GM21737 (cell line): ENCODE measurements at regions not wholly inside any gene's neighbourhood (a gene's known extent, or its start where the extent isn't known, plus 50 kb on each side); places are given as distances from the start of the nearest gene placed in this dataset.

Experiments used
- ATAC-seq: cut with Tn5 transposase; IDR thresholded peaks from one replicate; pipeline ENCODE4 v1.9.1; 2021; ENCODE audit warnings: mild to moderate bottlenecking, moderate library complexity; ENCODE audit not compliant: unreplicated experiment

- ATAC-seq = no peak
These were observed 86.1 kb upstream of the BZW1 start for GRCh38 chr2:200725596-200725995.

GRCh38 chr2:200728630-200729029 lies 83.1 kb upstream of the BZW1 start:
- no peak for ATAC-seq

DNA sequence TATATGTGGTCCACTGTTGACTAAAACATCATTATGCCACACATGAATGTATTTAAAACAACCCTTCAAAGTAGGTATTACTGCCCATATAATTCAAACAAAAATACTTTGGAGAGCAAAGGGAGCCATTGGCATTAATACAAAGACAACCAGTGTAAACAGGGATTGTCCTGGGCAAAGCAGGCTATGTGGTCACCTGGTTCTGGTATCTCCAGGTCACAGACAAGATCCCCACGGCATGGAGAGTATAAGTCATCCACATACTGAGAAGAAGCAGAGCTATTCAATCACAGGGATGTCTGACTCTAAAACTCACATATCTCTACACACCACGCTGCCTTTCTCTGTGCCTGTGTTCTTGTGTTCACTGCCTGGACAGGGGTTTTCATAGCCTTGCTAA lies 81.4 kb upstream of the BZW1 start:
- no peak for ATAC-seq

DNA sequence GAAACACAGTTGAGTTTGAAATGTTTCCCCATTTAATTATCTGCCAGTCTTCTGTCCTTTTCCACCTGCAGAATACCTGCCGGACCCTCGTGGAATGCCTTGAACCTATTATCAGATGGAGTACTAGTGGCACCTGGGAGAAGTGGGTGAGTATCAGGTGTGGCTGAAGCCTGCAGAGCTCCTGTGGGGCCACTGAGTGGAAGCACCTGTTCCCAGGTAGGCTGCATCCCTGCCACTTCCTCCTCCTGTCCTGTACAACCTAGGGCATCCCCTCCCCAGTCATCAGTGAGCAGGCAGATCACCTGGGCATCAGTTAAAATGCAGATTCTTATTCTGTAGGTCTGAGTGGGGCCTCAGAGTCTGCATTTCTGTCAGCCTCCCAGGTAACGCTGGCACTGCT lies 80.8 kb upstream of the BZW1 start:
- ATAC-seq = no peak

DNA sequence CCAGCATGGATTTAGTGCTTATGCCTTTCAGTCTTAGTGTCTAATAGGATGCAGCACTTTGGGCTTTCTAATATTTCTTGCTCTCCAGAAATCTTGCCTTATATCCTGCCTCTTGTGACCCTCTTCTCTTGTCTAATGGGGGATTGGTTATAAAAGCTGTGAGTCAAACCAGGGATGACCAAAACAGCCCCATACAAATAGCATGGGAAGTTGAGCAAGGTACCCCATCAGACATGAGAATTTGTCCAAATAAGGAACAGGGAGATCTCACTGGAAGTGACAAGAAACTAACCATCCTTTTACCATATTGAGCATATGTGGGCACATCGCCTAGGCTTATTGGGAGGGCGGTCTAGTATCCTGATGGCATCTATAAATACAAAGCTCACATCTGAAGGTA lies 78.8 kb upstream of the BZW1 start:
- no peak for ATAC-seq

- ATAC-seq = no peak
These were observed 78.0 kb upstream of the BZW1 start for GRCh38 chr2:200733713-200734198.

DNA sequence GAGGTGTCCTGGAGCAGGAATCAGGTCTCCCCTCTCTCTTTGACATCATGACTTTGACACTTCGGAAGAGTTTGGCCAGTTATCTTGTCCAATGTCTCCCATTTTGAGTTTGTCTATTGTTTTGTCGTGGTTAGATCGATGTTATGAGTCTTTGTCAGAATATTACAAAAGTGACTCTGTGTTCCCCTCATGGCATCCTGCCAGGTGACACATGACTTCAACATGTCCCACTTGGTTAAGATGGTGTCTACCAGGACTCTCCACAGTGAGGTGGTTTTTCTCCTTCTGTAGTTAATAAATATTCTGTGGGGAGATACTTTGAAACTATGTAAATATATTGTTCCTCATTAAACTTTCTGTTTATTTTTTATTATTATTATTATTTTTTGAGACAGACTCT lies 76.6 kb upstream of the BZW1 start:
- no peak for ATAC-seq

- ATAC-seq = no peak
These were observed 75.0 kb upstream of the BZW1 start for GRCh38 chr2:200736646-200737274.

DNA sequence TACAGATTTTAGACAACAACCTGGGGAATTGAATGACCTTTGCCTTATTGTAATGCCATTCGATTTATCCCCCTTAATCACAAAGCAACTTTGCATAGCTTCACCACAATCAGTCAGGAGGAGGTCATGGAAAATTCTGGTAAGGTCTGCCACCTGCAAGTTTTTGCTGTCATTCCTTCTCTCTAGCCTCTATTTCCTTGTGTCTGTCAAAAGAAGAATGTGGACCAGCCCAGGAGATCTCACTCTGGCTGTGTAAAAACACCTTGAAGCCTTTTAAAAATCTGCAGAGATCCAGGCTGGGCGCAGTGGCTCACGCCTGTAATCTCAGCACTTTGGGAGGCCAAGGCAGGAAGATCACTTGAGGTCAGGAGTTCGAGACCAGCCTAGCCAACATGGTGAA lies 74.1 kb upstream of the BZW1 start:
- no peak for ATAC-seq

DNA sequence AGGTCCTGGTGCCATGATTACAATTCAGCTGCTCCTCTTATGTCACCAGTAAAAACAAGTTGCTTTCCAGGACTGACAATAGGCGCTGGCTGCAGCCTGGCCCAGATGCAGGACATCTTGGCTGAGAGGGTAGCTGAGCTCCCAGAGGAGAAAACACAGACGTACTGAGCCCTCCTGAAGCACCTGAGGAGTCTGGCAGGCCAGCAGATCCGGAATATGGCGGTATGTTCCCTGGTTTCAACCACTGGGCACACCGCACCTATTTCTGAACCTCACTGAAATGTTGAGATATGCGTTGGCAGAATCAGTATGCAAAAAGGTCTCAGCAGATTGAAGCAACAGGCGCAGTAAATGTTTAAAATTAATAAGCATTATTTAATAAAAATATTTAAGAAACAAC lies 73.1 kb upstream of the BZW1 start:
- ATAC-seq = no peak

DNA sequence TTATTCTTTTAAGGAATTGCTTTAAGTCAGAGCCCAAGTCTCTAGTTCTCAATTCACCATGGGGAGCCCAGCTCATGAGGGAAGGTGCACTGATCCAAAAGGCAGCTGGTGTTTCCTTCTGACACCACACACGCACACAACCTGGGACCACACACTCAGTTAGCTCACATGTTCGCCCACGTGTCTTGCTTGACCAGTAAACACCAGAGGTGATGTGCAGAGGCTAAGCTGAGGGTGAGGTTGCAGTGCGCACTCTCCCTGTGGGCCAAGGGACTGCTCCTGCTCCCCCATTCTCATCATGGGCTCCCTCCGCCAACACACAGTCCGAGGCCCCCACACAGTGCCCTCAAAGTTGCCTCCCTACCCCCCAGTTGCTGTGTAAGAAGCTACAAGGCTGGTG lies 70.8 kb upstream of the BZW1 start:
- ATAC-seq = no peak

DNA sequence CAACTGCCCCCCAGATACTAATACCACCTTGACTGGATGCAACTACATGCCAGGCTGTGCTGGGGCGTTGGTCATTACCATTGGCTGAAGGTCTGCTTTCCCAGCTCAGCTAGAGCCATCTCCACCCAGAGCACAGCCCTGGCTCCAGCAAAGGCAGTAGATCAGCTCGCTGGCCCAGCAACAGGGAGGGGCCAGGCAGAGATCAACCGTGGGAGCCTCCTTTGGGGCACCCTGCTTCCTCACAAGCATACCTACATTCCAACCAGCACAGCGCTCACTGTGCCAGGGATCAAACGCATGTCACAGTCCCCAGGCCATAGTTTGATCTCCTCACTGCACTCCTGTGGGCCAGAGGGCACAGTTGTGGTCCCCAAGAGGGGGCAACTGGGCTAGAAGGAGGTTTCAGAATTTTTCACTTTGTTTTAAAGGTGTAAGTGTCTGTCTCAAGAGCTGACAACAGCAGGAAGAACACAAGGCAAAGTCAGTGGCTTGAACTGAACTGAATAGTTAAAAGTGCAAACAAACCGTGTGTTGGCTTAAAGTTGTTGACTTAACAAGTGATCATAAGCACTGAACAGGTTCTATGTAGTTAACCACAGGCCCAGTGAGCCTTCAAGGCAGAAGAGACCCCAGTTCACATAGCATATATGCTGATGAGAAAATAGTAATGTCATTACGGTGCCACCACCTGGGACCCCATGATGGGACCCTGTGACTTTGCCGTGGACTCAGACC lies 70.1 kb upstream of the BZW1 start:
- ATAC-seq = no peak

DNA sequence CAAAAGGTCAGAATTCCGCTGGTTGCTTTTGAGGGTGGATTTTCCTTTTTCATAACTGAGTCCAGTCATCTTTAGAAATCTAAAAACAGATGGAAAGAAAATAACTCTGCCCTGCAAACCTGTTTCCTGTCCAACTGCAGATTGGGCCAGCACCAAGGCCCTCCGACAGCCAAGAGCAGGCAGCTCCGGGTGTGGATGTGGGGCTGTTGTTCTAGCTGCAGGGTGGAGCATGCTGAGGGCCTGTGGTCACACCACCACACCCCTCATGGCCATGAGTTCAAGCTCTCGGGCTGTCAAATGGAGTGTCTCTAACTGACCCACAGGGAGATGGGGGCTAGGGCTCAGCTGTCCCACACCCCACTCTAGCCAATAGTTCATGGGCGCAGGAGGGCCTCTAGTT lies 69.3 kb upstream of the BZW1 start:
- ATAC-seq = no peak

GRCh38 chr2:200743042-200743676 lies 68.6 kb upstream of the BZW1 start:
- no peak for ATAC-seq

DNA sequence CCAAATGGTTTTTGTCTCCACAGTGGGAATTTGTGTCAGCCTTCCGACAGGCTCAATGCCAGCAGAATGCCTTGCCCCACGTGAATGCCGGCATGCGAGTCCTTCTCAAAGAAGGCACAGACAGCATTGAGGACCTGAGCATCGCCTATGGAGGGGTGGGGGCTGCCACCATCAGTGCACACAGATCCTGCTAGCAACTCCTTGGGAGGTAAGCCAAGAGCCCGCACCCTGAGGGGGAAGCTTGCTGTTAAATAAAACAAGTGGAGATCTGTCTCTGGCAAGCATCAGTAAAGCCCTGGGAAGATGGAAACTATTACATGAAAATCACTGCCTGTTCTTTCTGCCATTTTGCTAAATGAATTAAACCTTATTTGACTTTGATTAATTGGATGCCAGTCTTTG lies 67.5 kb upstream of the BZW1 start:
- no peak for ATAC-seq

DNA sequence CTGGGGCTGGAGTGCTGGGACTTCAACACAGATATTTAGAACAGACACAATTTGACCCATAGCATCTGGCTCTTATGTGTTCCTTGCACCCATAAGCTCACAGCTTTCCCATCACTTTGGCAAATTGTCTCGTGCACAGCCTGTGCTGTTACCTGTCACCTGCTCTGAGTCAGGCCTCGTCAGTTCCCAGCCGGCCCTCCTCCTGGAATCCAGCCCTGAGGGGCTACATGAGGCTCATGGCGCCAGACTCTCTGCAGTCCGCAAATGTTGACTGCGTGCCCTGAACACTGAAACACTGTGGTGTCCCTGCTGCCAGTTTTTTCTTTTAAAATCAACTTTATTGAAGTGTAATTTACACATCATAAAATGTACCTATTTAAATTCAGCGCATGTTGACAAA lies 65.4 kb upstream of the BZW1 start:
- no peak for ATAC-seq

DNA sequence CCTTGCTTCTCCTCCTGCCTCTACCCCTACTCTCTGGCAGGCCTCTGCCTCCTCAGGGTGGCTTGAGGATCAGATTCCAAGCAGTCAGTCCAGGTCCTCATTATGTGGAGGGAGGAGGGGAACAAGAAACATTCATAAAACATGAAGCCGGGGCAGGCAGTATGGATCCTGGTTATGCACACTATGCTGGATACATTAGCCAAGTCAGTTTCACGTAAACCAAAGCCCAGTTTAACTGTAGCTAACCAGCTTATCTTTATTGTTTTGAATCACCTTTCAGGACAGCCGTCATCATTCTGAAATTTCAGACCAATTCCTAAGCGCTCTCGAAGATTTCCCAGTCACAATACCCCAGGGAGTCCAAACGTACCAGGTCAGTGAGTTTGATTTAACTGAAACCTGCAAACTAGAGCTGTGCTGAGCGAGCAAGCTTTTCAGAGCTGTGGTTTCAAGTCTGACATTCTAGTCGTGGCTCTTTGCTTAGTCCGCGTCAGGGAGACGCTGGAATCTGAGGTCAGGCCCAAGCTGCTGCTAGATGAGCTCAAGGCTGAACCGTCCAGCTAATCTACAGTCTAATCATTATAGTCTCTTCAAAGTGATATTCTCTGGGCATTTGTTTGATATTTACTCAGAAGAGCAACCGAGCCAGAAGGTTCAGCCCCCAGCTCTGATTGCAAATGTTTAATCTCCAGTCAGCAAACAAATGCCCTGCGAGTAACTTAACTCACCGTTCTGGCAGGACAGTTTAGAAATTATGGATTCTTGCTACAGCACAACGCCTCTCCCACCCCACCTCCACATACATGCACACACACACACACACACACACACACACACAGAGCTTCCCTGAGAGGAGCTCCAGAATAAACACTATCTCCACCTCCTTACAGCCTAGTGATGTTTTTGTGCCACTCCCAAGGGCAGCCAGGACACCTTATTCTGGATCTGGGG lies 63.8 kb upstream of the BZW1 start:
- no peak for ATAC-seq

DNA sequence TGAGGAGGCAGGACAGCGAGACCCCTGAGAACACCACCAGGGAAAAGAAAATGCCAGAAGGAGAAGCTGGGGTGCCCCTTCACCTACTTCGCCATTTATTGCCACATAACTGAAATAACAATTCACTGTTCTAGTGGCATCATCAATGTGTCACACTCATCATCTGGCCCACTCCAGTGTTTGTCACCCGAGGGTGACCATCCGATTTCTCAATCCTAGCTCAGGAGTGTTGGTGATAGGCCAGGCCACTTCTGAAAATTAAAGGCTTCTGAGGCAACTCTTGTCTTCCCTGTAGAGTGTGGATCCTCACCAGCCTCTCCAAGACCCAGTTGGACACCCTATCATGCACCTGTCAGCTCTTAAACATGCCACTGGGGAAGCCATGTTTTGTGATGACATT lies 62.9 kb upstream of the BZW1 start:
- no peak for ATAC-seq

DNA sequence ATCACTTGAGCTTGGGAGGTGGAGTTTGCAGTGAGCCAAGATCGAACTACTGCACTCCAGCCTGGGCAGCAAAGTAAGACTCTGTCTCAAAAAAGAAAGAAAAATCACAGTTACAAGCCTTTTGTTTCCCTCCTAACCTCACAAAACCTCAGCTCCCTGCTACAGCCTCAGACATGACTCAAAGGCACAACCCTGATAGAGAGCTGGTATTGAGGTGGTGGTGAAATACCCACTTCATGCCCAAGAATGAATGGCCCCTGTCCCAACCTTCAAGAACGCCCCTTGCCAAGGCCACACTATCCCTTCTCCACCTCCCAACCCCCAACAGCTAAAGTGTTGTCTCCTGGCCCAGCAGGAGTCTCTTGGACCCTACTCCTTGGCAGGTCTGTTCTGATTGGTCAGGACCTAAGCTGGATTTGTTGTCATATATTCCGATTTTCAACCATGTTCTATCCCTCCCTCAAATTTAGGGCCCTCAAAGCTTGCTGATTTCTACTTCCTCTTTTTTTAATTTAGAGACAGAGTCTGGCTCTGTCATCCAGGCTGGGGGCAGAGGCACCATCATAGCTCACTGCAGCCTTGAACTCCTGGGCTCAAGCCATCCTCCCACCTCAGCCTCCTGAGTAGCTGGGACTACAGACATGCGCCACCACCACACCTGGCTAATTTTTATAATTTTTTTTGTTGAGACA lies 61.9 kb upstream of the BZW1 start:
- no peak for ATAC-seq

DNA sequence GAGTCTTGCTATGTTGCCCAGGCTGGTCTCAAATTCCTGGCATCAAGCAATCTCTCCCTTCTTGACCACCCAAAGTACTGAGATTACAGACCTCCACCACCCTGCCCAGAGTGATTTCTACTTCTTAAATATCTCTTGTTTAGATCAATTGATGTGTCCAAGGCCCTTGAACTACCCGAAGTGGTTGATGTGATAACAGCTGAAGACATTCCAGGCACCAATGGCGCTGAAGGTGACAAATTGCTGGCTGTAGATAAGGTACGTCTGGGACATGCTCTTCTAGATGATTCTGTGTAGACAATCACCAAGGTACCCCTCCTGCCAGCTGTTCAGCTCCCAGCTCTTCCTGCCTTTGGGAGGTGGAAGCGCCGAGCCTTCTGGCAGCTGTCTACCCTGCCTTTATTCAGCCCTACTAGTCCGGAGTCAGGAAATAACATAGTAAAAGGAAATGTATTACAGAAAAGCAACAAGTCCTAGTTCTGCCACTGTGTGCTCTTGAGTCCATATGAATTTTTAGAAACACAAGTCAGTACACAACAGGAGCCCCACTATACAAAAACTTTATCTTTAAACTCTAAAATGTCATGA lies 61.3 kb upstream of the BZW1 start:
- no peak for ATAC-seq
